GM18502 (cell line): ENCODE measurements at regions not wholly inside any gene's neighbourhood (a gene's known extent, or its start where the extent isn't known, plus 50 kb on each side); places are given as distances from the start of the nearest gene placed in this dataset.
"Not testable (repeated sequence)": the region's sequence is repeated elsewhere in the genome, so short reads cannot be mapped to it uniquely, and the experiment has no call there.

Experiments used
- ATAC-seq: cut with Tn5 transposase; IDR thresholded peaks from one replicate; pipeline ENCODE4 v1.9.1; 2021; ENCODE audit warnings: mild to moderate bottlenecking; ENCODE audit not compliant: unreplicated experiment, poor library complexity

GRCh38 chr18:60883587-60883986, 449.6 kb upstream of the CDH20 start:
- ATAC-seq, result no peak

- ATAC-seq, result no peak
These were observed 445.1 kb upstream of the CDH20 start for GRCh38 chr18:60888071-60888624.

DNA sequence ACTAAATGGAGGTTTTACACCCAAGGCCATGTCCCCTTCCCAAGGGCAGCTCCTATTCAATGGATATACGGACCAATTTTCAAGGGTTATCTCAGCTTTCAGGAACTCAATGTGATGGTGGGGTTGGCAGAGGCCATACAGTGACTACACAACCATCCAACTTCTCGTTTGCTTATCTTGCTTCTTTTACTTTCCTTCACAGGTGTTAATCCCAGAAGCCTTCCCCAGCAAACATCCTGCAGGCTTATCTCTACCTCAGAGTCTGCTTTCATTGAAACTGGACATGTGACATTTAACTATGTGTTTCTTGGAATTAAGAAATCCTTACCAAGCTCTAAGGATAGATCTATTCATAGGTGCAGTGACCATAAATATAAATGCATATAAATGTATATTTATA, 443.8 kb upstream of the CDH20 start:
- ATAC-seq, result no peak

GRCh38 chr18:60891936-60892335, 441.3 kb upstream of the CDH20 start:
- no peak for ATAC-seq

DNA sequence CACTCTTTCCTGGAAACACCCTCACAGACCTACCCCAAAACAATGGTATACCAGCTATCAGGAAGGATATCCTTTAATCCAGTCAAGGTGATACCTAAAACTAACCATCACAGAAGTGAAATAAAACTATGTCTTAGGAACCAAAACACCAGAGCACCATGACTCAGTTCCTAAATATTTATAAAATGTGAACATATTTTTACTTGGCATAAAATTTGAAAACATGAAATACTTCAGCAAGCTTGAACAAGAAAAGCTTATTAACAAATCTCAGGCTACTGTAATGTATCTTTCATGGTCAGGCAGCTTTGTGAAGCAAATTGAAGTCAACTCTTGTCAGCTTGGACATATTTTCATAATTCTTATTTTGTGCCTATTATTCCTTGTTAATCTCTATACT, 440.8 kb upstream of the CDH20 start:
- no peak for ATAC-seq

GRCh38 chr18:60892855-60893254, 440.4 kb upstream of the CDH20 start:
- no peak for ATAC-seq

GRCh38 chr18:60893355-60894097, 439.7 kb upstream of the CDH20 start:
- ATAC-seq, result no peak

DNA sequence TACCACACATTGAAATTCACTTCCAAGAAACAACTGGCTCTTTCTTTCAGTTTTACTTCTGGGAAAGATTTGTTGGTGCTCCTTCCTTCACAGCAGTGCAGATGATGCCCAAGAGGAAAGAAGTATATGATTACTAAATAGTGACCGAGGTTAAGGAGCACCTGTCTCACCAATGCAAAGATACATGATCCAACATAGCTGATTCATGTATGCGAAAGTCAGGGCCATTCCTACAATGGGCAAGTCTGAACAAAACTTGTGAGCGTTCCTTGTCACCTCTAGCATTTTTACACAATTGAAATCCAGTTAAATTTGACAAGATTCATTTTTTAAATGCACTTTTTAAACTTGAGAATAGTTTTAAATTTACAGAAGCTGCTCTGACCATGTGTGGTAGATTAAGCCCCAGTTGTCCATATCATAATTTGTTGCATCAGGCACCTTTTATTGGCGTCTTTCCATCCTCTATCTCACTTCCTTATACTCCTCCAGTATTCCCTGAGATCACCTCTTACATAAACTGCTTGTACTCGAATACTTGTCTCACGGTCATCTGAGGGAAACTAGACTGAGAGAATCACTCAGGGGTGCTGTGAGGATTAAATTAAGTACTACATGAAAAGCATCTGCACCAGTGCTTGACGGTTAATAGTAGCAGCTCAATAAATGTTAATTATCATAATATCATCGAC, 438.8 kb upstream of the CDH20 start:
- no peak for ATAC-seq

DNA sequence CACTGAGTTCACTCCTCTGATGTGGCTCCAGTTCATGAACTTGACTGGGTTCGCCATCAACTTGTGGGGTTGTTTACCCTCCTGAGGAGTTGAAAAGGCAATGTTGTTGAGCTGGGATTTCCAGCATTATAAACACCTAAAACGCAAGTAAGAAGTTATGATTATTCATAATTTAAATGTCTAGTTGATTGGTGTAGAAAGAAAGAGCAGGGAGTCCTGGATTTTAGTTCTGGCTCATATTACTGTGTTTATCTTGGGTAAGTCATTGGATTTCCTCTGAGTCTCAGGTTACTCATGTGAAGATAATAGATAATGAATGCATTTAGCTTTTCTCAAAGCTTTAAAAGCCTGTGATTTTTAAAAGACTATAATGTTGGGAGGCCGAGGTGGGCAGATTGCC, 438.0 kb upstream of the CDH20 start:
- no peak for ATAC-seq

DNA sequence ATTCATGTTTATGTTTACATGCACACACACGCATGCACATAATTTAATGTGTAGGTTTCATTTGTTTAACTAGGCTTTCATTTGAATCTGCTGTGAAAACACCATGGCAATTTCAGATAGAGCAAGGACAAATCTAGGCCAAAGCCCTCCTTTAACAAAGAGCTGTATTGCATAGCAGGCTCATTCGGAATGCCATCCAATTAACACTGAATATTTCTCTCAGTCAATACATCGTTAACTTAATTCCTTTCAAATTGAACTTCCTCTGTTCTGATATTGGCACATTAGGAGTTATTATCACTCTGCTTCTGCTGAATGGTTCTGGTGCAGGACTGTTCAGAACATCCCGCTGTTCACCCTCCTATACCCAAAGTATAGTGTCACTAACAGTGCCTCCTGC, 435.1 kb upstream of the CDH20 start:
- ATAC-seq, result no peak

GRCh38 chr18:60905699-60906098, 427.5 kb upstream of the CDH20 start:
- no peak for ATAC-seq

DNA sequence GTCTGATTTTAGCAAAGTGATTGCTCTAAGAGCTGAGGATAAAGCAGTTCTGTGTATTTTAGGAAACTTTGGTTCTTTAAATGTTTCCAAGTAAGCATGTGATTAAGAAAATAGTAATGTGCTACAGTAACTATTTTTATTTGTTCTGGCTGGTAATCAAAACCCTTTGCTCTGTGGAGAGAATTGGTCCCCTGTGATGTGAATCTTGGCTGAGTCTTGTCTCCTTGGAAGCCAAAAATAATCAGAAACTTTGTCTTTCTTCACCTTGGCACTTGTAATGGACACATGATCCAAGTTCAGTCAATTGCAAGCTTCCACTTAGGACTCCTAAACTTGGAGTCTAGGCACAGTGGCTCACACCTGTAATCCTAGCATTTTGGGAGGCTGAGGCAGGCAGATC, 422.7 kb upstream of the CDH20 start:
- no peak for ATAC-seq

- no peak for ATAC-seq
These were observed 421.7 kb upstream of the CDH20 start for GRCh38 chr18:60911504-60911903.

DNA sequence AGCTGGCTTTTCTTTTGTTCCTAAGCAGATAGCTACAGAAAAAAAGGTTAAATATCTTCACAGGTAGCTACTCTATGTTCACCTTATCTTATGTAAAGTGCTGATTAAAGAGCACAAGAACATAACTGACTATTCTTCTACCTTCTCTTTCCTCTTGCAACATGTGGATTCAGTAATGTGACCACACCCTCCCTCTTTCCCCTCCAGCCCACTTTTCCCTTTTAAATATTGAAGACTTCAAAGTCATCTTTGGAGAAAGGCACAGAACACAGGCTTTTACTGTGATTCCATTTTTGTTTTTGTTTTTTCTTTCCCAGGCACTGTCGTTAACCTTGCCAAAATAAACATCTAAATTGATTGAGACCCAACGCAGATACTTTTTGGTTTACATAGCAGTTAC, 418.1 kb upstream of the CDH20 start:
- no peak for ATAC-seq

DNA sequence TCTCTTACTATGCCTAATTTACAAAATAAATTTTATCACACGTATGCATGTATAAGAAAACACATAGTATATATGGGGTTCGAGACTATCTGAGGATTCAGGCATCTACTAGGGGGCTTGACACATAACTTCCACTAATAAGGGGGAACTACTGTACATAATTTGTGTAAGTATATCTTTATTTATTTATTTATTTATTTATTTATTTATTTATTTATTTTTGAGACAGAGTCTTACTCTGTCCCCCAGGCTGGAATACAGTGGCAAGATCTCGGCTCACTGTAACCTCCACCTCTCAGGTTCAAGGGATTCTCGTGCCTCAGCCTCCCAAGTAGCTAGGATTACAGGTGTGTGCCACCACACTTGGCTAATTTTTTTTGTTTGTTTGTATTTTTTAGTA, 414.4 kb upstream of the CDH20 start:
- not testable (repeated sequence) for ATAC-seq

DNA sequence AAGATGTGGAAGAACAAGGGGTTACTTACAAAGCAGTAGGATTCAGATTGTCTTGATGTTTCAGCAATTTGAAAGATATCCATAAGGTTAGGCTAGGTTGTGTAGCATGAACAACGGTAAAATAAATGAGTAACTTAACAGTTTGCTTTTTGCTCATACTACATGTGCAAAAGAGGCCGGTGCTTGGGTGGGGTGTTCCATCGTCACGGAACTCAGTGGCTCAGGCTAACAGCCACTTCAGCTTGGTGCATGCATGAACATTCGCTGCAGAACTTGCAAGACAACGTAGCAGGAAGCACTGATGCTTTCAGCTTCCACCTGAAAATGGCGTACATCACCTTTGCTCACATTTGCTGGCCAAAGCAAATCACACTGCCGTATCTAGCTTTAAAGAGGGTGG, 407.3 kb upstream of the CDH20 start:
- no peak for ATAC-seq

- ATAC-seq, result no peak
These were observed 403.3 kb upstream of the CDH20 start for GRCh38 chr18:60929966-60930365.

GRCh38 chr18:60935041-60935910, 398.0 kb upstream of the CDH20 start:
- no peak for ATAC-seq

DNA sequence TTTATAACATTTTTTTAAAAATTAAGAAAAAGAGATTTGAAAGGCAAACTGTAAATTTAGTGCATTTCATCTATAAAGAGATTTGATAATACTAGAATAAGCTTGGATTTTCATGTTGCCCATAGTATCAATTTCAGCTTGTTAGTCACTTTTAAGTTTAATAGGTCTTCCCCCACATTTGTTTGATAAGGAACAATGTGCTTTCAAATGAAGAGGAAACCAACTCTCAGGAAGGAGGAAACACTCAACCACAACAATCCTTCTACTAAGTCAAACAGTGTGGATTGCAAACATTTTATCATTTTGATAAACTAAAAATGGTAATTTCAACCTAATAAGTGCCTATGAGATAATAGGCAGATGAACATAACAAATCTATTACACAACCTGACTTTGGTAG, 397.1 kb upstream of the CDH20 start:
- ATAC-seq, result no peak

DNA sequence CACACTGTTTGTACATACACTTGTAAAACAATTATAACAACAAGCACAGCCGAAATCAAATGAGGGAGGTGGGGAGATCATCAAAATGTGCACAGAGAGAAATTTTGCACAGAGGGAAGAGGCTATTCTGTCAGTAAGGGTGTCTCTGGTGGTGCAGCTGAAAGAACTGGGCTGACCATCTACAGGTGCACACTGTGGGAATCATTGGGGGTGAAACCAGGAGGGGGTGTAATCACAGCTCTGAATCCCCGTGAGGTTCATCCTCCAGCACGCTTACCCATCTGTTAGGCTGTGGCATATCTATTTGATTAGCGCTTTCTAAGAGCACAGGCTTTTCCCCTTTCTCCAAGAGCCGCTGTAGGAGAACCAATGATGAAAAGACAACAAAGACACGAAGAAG, 389.9 kb upstream of the CDH20 start:
- ATAC-seq, result no peak

GRCh38 chr18:60950634-60951033, 382.6 kb upstream of the CDH20 start:
- ATAC-seq, result no peak
